Lung (tissue), 11 donors: ENCODE measurements at regions not wholly inside any gene's neighbourhood (a gene's known extent, or its start where the extent isn't known, plus 50 kb on each side); places are given as distances from the start of the nearest gene placed in this dataset.
A peak's percentile ranks its signal among the peaks of the same experiment; 100 is the strongest.
"Not testable (repeated sequence)": the region's sequence is repeated elsewhere in the genome, so short reads cannot be mapped to it uniquely, and the experiment has no call there.

Experiments
- ATAC-seq: fragments of 200-7000 bp; cut with Tn5 transposase; one replicate; pipeline ENCODE4 v1.9.1; 2020; ENCODE audit warnings: moderate number of reproducible peaks; ENCODE audit not compliant: insufficient read depth, low FRiP score
- DNase-seq, 3 donors: peaks; one replicate each; pipeline ENCODE4 v3.0.0-alpha.2; 2013 to 2017
- H3K27ac ChIP-seq, 2 donors: one replicate each; pipeline ENCODE4 v1.5.1; 2013; ENCODE audit warnings: mild to moderate bottlenecking in 2 of 2, moderate library complexity in 2 of 2, control low read depth in 1 of 2, inconsistent platforms in 1 of 2, low read depth in 1 of 2, low read length in 1 of 2
- H3K27me3 ChIP-seq, 3 donors: one replicate each; pipeline ENCODE4 v1.5.1; 2013; ENCODE audit warnings: low read length in 2 of 3; ENCODE audit not compliant: control insufficient read depth in 3 of 3, insufficient read depth in 3 of 3
- H3K36me3 ChIP-seq, 4 donors: one replicate each; pipeline ENCODE4 v1.5.1; 2013; ENCODE audit warnings: low read length in 4 of 4, mild to moderate bottlenecking in 1 of 4, moderate library complexity in 1 of 4; ENCODE audit not compliant: control insufficient read depth in 4 of 4, insufficient read depth in 4 of 4
- H3K4me1 ChIP-seq, 5 donors: one replicate each; pipeline ENCODE4 v1.5.1; 2013; ENCODE audit warnings: low read length in 5 of 5, mild to moderate bottlenecking in 2 of 5, moderate library complexity in 1 of 5; ENCODE audit not compliant: control insufficient read depth in 5 of 5, insufficient read depth in 5 of 5
- H3K4me3 ChIP-seq: one replicate; pipeline ENCODE4 v1.5.1; 2013; ENCODE audit warnings: mild to moderate bottlenecking, control low read depth, moderate library complexity
- H3K9ac ChIP-seq, 2 donors: one replicate each; pipeline ENCODE4 v1.5.1; 2013; ENCODE audit warnings: low read length in 2 of 2, control low read depth in 1 of 2; ENCODE audit not compliant: insufficient read depth in 1 of 2
- H3K9me3 ChIP-seq, 4 donors: one replicate each; pipeline ENCODE4 v1.5.1; 2013; ENCODE audit warnings: low read length in 3 of 4, mild to moderate bottlenecking in 1 of 4, moderate library complexity in 1 of 4; ENCODE audit not compliant: control insufficient read depth in 4 of 4, insufficient read depth in 3 of 4
- WGBS, 2 donors: extraction: QIAGEN DNeasy Blood & Tissue Kit; methylation state at CpG; one replicate each; pipeline ENCODE4 v1.1.7; 2013; 5-methylcytosine and 5-hydroxymethylcytosine counted together
- TF ChIP-seq, protein P1 (sequence below): IDR thresholded peaks from 2 replicates; pipeline ENCODE4 v1.5.1; 2012; ENCODE audit warnings: mild to moderate bottlenecking; ENCODE audit errors: control extremely low read depth, extremely low read depth
- donor health status: control.
- donor health status: control.
- donor health status: Bipolar disorder and iron deficiency.
- donor health status: healthy.
- donor health status: DM: yes; HTN: yes; CAD: no.

DNA sequence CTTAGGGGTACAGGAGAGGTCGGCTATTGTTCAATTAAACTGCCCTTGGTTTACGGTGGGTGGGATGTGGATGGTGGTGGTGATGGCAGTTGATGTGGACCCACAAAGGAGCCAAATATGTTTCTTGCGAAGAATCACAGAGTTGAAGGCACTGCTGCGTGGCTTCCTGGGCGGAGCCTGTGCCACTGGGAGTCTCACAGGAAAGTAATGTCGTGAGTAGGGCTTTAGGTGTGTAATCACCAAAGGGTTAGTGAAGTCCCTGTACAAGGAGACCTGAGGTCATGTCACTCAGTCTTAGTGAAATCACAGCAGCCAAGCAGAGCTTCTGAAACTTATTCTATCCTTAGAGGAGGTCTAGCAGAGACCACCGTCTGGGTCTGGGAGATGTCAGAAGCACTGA, 215.3 kb downstream of the ANKRD36B start:
- H3K4me3 ChIP-seq, H3K27ac ChIP-seq, DNase-seq, H3K9me3 ChIP-seq, H3K36me3 ChIP-seq, ATAC-seq, H3K4me1 ChIP-seq, H3K9ac ChIP-seq, H3K27me3 ChIP-seq: not testable (repeated sequence)
- WGBS, 2 donors = no CpG with 5 or more reads among the region's 7 CpGs

- not testable (repeated sequence) for ATAC-seq, H3K27me3 ChIP-seq
These were observed 226.5 kb downstream of the ANKRD36B start for GRCh38 chr2:97363159-97363558.

GRCh38 chr2:97359861-97360584, 229.7 kb downstream of the ANKRD36B start:
- Histone ChIP-seq H3K27me3 (no peaks in the 10 kb centered on the region), H3K4me3 (no peak overlapping the region), H3K9me3 (no peaks in the 10 kb centered on the region), H3K4me1 (no peaks in the 10 kb centered on the region), H3K9ac (no peak overlapping the region), H3K36me3 (no peaks in the 10 kb centered on the region), H3K27ac (no peak overlapping the region)
- TF ChIP-seq, protein P1, sequence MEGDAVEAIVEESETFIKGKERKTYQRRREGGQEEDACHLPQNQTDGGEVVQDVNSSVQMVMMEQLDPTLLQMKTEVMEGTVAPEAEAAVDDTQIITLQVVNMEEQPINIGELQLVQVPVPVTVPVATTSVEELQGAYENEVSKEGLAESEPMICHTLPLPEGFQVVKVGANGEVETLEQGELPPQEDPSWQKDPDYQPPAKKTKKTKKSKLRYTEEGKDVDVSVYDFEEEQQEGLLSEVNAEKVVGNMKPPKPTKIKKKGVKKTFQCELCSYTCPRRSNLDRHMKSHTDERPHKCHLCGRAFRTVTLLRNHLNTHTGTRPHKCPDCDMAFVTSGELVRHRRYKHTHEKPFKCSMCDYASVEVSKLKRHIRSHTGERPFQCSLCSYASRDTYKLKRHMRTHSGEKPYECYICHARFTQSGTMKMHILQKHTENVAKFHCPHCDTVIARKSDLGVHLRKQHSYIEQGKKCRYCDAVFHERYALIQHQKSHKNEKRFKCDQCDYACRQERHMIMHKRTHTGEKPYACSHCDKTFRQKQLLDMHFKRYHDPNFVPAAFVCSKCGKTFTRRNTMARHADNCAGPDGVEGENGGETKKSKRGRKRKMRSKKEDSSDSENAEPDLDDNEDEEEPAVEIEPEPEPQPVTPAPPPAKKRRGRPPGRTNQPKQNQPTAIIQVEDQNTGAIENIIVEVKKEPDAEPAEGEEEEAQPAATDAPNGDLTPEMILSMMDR = no peak
- DNase-seq (peak; percentile 17 to 46 (median 18)), ATAC-seq (no peak)
- WGBS, 2 donors = 79 to 86% methylated on average over 4 to 5 of the region's 5 CpGs

More at GRCh38 chr2:97363159-97363558, 226.5 kb downstream of the ANKRD36B start:
- WGBS, 2 donors = no CpG with 5 or more reads among the region's 4 CpGs
- not testable (repeated sequence) for H3K4me3 ChIP-seq, H3K27ac ChIP-seq, DNase-seq, H3K36me3 ChIP-seq, H3K9me3 ChIP-seq, H3K9ac ChIP-seq, H3K4me1 ChIP-seq

- no peaks in the 10 kb centered on the region for H3K36me3 ChIP-seq
- H3K9ac ChIP-seq = no peak overlapping the region
- H3K27ac ChIP-seq = no peak overlapping the region
- no peaks in the 10 kb centered on the region for H3K27me3 ChIP-seq
- no peaks in the 10 kb centered on the region for H3K9me3 ChIP-seq
- no peak overlapping the region for H3K4me3 ChIP-seq
- ATAC-seq (no peak), DNase-seq (no peak)
- 68 to 79% methylated on average over 4 of the region's 4 CpGs for WGBS, 2 donors
- no peaks in the 10 kb centered on the region for H3K4me1 ChIP-seq
- TF ChIP-seq, protein P1 = no peak
These were observed 233.8 kb downstream of the ANKRD36B start for GRCh38 chr2:97355887-97356286.
